HG02759 (cell line): ENCODE measurements at regions not wholly inside any gene's neighbourhood (a gene's known extent, or its start where the extent isn't known, plus 50 kb on each side); places are given as distances from the start of the nearest gene placed in this dataset.
"Not testable (repeated sequence)": the region's sequence is repeated elsewhere in the genome, so short reads cannot be mapped to it uniquely, and the experiment has no call there.

Source experiments
- ATAC-seq: cut with Tn5 transposase; IDR thresholded peaks from one replicate; pipeline ENCODE4 v1.9.1; 2021; ENCODE audit warnings: mild to moderate bottlenecking, moderate library complexity; ENCODE audit not compliant: unreplicated experiment

DNA sequence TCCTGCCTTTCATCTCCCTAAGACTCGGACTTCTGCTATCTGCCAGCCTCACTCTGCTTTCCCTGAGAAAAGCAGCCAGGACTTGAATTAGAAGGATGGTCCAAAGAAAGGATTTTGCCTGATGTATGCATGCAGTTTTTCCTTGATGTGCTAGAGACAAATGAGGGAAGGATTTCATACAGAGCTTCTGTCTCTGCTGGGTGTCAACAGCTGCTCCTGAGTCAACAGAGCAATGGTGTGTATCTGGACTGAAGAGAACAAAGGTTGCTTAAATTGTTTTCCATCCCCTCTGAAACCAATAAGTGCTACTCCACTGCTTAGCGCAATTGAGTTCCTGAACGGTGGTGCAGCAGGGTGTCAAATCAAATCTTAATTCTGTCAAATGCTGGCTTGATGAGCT, 680.6 kb upstream of the C16orf82 start:
- ATAC-seq: no peak

DNA sequence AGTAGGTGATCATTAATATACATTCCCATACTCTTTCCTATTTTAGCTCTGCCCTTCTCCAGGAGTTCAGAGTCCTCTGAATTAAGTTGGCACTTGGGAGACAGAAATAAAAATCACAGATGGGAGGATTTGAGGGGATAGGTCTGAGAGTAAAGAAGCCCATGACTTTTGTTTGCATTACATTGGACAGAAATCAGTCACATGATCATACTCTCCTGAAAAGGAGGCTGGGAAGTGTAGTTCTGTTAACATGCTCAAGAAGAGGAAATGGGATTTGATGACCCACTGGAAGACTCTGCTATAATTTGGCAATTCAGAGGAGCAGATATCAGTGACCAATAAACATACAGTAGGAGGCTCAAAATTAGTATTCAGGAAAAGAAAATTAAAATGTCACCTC, 674.9 kb upstream of the C16orf82 start:
- no peak for ATAC-seq

DNA sequence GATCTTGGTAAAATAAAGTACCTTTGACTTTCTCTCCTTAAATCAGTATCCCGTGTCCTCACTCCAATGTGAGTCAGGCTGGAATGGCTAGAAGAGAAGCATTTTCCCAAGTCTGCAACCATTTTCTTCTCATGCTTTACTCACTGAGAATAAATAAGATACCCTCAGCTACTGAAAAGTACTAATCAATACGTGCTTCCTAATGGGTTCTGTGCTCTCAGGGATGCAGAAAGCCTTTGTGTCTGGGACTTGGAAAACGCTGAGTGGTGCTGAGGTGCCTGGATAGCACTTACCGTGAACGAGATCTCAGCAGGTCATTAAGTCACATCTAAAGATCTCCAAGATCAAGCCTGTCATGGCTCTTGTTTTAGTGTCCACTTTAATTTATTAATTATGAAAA, 672.3 kb upstream of the C16orf82 start:
- no peak for ATAC-seq

DNA sequence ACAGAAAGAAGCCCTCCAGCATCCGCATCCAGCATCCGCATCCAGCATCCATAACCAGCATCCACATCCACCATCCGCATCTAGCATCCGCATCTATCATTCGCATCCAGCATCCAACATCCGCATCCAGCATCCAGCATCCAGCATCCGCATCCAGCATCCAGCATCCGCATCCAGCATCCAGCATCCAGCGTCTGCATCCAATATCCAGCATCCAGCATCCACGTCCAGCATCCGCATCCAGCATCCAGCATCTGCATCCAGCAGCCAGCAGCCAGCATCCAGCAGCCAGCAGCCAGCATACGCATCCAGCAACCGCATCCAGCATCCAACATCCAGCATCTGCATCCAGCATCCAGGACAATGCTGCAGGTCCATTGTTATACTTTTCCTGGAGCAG, 671.0 kb upstream of the C16orf82 start:
- no peak for ATAC-seq

DNA sequence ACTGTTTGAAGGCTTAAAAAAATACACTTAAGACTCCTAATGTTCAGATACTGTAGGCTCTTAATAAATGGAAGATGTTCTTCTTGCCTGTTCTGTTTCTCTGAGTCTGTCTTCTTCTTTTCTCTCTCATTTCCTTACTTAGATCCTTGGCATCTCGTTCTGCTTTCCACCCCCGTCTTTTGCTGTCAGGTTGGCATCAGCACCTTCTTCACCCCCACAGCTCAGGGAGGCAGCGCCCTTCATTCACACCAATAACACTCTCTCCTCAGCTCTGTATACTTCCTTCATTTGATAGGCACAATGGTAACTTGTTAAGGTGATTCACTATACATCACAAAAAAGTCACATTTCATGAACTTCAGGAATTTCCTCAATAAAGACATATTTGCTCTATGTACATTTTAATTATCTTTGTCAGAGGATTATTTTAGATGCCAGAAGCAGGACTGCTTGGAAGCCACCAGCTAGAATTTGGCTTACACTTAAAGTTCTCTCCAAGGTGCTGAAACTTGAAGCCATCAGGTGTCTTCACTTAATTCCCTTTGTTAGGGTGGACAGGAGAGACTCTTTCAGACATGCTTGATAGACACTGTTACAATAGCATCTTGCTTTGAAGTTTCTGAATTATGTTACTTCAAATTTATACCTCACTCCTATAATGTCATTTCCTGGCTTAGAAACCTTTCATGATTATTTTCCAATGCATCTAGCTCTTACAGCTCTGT, 670.1 kb upstream of the C16orf82 start:
- no peak for ATAC-seq

DNA sequence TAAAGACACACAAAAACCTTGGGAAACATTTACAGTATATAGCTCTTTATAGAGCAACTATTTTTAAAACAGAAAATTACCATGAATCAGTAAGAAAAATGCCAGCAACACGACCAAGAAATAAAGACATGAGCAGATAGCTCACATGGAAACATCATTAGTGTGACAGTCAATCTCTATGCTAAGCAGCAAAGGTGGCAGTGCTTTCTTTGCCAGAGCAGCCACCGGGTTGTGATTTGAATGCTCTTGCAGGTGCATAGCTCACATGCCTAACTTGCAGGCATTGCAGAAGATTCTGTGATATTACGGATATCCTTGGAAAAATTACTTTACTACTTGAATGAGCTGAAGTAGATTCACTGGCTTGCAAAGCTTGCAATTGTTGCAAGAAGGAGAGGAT, 652.9 kb upstream of the C16orf82 start:
- no peak for ATAC-seq

DNA sequence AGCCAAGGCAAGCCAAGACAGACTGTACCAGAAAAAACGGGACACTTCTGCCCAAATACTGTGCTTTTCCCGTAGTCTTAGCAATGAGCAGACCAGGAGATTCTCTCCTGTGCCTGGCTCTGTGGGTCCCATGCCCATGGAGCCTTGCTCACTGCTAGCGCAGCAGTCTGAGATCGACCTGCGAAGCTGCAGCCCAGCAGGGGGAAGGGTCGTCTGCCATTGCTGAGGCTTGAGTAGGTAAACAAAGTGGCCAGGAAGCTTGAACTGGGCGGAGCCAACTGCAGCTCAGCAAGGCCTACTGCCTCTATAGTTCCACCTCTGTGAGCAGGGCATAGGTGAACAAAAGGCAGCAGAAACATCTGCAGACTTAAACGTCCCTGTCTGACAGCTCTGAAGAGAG, 647.3 kb upstream of the C16orf82 start:
- not testable (repeated sequence) for ATAC-seq

DNA sequence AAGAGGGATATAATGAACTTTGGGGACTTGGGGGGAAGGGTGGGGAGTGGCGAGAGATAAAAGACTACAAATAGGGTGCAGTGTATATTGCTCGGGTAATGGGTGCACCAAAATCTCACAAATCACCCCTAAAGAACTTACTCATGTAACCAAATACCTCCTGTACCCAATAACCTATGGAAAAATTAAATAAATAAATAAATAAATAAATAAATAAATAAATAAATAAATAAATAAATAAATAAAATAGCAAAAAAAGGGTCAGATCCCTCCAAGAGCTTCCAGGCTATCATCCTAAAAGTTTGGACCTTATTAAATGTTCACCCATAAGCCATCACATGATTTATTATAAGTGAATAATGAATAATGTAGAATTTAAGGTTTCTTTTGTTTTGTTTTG, 636.1 kb upstream of the C16orf82 start:
- ATAC-seq: no peak

DNA sequence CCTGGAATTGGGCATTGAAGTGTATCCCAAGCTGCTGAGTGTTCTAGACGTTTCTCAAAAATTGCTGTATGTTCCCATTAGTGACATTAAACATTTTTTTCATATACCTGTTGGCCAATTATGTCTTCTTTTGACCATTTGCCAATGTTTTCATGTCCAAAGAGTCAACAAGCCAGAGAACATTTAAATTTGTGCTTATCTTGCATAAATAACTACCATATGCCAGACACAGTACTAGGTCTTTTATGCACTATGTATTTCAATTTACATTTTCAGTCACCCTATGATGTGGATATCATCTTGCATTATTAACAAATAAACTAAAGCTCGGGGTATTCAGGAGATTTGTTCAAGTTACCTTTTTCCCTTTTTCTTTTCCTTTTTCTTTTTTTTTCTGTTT, 632.9 kb upstream of the C16orf82 start:
- ATAC-seq: no peak

DNA sequence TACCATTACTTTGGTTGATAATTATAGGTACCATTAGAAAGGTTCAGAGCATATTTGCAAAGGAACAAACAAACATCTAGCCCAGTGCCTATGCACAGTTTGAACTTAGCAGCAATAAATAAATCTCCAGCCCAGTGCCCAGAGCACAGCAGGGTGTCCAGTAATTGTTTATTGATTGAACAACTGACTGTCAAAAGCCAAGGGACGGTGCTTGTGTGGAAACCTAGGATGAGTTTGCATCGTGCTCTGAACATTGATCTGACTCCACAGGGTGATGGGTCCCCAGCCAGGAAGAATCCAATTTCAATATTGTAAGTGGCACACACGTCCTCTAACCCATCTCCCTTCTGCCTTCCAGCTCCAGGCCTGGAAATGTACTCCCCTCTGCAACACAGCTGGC, 625.5 kb upstream of the C16orf82 start:
- no peak for ATAC-seq

DNA sequence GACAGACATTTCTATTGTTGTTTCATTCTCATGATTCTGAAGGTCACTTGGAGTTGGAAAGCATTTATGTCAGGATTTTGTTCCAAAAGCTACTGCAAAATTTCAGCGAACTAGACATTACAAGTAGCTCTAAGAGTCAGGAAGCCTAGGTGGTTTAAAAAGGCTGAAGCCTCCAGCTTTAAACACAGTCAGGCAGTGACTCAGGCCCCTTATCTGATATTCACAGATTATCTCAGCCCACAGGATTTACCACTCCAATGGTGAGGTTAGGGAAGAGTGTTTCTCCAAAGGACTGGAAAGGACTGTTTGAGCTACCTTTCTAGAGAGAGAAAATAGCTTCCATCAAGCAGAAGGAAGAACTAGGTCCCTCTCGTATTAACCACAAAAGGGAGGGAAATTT, 624.4 kb upstream of the C16orf82 start:
- ATAC-seq: no peak

DNA sequence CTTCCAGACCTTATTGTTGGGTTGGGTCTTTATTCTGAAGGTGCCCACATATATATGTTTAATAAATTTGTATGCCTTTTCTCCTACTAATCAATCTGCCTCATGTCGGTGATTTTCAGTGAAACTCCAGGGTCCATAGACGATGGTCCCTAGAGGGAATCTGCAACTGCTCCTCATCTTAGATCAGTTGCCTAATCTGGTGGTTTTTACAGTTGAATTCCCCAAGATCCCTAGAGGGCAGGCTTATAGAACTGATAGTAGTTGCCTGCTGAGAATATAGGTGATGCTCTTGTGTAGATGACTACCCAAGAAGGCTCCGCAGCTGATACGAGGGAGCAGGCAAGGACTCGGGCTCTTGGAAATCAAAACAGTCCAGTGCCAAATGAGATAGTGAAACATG, 619.2 kb upstream of the C16orf82 start:
- no peak for ATAC-seq

DNA sequence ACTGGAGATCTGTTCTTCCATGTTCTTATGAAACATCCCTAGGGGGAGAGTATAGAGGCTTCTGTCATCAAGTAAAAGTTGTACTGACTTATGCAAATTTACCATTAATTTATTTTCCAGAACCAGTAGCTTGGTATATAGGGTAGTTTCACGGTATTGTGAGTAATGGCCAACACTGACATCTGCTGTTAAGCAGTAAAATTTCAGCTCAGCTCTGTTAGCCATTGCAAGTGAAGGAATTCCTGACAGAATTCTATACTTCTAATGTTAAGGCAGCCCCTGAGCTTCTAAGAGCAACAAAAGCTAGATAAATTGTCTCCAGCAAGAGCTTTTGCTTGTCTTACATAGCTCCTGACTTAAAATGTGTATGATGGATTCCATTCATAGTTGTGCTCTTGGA, 613.5 kb upstream of the C16orf82 start:
- no peak for ATAC-seq

DNA sequence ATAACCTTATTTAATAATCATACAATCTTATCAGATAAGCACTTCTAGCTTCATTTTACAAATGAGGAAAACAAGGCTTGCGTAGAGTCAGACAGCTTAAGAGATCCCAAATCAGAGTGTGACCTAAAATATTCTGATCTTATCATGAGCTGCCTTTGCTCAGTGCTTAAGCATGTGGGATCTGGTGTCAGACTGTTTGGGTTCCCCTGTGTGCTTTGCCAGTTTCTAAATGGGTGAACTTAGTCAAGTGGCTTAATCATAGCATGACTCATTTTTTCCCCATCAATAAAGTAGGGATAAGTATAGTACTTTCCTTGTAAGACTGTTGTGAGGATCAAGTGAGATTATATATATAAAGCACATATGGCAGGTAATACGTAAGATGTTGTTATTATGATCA, 612.6 kb upstream of the C16orf82 start:
- no peak for ATAC-seq

DNA sequence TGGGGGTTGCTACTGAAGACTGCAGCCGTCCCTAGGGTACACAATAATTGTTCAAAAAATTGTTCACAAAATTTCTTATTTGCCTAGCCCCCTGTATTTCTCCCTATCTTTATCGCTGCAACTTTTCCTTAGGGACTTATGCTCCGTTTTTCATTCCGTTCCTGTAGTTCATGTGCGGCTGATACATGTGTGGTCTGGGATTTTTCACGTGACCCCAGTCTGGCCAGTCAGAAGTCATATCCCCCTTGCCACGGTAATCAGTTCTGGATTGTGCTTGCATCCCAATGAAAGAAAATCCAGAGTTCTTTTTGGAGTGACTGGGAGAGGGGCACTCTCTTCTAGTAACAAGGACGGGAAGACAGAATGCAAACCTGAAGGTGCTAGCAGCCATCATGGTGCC, 610.7 kb upstream of the C16orf82 start:
- no peak for ATAC-seq

DNA sequence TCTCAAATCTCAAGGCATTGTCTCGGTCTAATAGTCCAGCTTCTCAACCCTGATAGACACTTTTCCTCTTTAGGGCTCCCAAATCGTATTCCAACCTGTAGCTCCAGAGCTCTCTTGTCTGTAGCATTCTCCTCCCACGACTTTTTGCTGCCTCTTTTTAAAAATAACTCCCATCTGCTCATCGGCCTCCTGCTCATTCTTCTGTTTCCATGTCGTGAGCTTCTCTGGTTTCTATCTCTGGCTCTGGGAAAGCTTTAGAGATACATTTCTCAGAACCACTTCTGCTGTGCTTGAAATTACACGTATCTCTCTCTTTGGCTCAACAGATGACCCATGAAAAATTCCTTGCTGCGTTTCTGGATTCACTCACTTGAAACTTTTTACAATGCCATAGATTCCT, 609.6 kb upstream of the C16orf82 start:
- no peak for ATAC-seq

DNA sequence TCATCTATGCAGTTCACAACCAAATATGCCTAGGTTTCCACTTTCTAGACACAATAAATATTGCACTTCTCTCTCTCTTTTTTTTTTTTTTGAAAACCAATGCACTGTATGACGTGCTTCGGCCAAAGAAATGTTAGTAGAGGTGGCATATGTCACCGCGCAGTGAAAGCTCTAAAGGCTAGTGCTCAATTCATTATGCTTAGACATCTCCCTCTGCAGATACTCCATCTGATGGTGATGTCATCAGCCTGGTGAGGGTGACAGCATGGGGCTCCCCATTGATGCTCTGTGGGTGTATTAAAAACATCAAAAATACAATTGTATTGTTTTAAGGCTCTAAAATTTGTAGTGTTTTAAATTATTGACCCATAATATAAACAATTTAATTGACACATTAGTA, 608.8 kb upstream of the C16orf82 start:
- ATAC-seq: no peak

DNA sequence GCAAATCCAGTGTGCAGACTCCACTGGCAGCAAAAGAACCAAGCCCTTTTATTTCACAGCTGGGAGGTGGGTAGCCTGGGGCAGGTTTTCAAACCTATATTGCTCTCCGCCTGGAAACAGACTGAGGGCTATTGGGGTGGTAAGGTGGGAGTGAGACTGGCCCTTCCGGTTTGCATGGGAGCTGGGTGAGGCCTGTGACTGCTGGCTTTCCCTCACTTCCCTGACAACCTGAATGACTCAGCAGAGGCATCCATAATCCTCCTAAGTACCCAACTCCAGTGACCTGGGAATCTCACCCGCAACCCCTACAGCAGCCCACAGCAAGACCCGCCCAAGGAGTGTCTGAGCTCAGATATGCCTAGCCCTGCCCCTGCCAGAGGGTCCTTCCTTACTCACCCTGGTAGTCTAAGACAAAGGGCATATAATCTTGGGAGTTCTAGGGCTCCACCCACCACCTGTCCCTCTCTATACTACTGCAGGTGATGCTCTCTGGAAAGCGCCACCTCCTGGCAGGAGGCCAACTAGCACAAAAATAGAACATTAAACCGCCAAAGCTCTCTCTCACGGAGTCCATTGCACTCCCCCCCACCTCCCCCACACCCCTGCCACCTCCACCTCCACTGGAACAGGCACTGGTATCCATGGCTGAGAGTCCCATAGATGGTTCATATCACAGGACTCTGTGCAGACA, 602.0 kb upstream of the C16orf82 start:
- ATAC-seq: no peak

DNA sequence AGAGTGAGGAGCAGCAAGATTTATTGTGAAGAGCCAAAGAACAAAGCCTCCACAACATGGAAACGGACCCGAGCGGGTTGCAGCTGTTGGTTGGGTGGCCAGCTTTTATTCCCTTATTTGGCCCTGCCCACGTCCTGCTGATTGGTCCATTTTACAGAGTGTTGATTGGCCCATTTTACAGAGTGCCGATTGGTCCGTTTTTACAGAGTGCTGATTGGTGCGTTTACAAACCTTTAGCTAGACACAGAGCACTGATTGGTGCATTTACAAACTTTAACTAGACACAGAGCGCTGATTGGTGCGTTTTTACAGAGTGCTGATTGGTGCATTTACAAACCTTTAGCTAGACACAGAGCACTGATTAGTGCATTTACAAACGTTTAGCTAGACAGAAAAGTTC, 592.3 kb upstream of the C16orf82 start:
- not testable (repeated sequence) for ATAC-seq

DNA sequence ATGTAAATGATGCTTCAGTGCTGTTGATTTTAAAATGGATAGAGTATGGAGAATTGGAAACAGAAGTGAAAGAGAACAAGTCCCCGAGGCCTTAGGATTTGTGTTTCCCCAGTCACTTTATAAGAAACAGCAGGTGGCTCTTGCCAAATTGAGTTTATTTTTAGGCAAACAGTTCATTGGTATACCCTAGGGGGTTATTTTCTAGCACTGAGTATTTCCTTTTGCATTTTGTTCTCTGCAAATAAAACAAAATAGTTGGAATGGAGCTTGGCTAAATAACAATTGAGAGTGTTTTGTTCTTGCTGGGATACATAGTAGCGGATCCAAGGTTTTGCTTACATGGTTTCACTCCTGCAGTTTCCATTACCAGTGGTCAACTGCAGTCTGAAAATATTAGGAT, 591.1 kb upstream of the C16orf82 start:
- ATAC-seq: no peak

DNA sequence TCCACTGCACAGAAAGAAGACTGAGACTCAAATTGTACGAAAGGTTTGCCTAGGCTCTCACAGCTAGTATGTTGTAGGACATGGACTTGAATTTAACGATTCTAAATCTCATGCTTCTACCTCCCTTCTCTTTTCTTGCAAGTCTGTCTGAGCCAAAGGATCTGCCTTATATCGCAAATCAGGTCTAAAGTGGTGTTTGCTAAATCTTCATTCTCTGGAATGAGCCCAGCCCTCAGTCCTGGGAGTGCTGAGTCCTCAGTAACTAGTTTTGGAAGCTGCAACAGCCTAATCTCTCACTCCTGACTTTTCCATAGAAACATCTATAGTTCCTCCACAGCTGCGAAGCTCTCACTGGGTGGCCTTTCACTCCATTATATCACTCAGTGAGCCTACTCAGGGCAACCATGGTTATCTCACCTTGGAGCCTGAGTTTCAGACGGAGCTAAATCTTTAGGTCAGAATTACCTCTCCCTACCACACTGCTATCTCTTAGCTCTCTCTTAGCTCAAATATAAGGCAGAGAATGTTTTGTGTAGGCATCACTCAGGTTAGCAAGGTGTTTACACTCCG, 575.5 kb upstream of the C16orf82 start:
- no peak for ATAC-seq

DNA sequence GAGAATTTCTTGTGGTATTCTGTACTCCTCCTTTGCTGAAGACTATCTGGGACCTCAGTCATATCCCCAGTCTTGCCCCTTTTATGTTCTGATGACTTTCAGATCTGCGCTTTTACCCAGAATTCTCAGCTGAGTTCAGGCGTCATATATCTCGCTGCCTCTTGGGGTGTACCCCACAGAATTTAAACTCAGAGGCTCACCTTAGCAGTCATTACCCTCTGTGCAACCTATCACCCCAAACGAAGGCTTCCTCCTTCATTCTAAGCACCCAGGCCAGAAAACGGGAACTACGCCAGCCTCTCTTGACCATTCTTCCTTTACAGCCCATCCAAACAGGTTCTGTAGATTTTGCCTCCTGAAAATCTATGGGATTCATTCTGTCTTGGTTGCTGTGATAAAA, 574.8 kb upstream of the C16orf82 start:
- ATAC-seq: no peak

DNA sequence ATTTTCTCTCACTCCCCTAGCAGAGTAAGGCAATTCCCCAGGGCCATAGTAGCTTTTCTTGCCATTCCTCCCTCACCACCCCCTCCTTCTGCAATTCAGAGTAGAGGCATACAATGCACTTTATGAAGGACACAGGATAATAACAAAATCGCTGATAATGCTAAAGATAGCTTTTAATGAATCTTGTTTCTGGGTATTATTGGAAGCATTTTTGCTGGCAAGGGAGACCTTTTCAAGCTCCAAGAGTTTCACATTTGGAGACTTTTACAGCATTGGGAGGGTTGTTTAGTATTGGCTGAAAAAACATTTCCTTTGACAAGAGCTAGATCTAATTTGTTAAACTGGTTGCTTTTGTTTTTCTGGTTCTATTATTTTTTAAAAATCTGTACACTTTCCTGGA, 573.0 kb upstream of the C16orf82 start:
- no peak for ATAC-seq
